ENCODE measurements at regions not wholly inside any gene's neighbourhood (a gene's known extent, or its start where the extent isn't known, plus 50 kb on each side); places are given as distances from the start of the nearest gene placed in this dataset.

GRCh38 chr14:34212172-34212929 lies 249.7 kb downstream of the SPTSSA start:
- H3K4me3 ChIP-seq (ENCODE audit: low read depth, low read length), result no peak overlapping the region
- in situ Hi-C loops (cut with HindIII; ENCODE audit: low sequenced_read_pairs), result no loop called here
- no peak for TF ChIP-seq CTCF (IDR thresholded peaks at IDR 0.05; ENCODE audit: low read depth, low read length, missing control alignments)
- DNase-seq (ENCODE audit: low read depth), result no peak

GRCh38 chr14:34211732-34212131 lies 250.3 kb downstream of the SPTSSA start:
- in situ Hi-C loops (cut with HindIII; ENCODE audit: low sequenced_read_pairs), result no loop called here
- H3K4me3 ChIP-seq (ENCODE audit: low read depth, low read length), result no peak overlapping the region
- DNase-seq (ENCODE audit: low read depth), result no peak
- no peak for TF ChIP-seq CTCF (IDR thresholded peaks at IDR 0.05; ENCODE audit: low read depth, low read length, missing control alignments)

GRCh38 chr14:34208532-34208931 lies 253.5 kb downstream of the SPTSSA start:
- in situ Hi-C loops (cut with HindIII; ENCODE audit: low sequenced_read_pairs), result no loop called here
- TF ChIP-seq CTCF (IDR thresholded peaks at IDR 0.05; ENCODE audit: low read depth, low read length, missing control alignments), result no peak
- DNase-seq (ENCODE audit: low read depth), result no peak
- no peak overlapping the region for H3K4me3 ChIP-seq (ENCODE audit: low read depth, low read length)

GRCh38 chr14:34205799-34206198 lies 254.9 kb upstream of the EGLN3 start:
- TF ChIP-seq CTCF (IDR thresholded peaks at IDR 0.05; ENCODE audit: low read depth, low read length, missing control alignments), result no peak
- no peak for DNase-seq (ENCODE audit: low read depth)
- no peak overlapping the region for H3K4me3 ChIP-seq (ENCODE audit: low read depth, low read length)
- in situ Hi-C loops (cut with HindIII; ENCODE audit: low sequenced_read_pairs), result no loop called here

GRCh38 chr14:34204774-34205173 lies 253.9 kb upstream of the EGLN3 start:
- no peak for TF ChIP-seq CTCF (IDR thresholded peaks at IDR 0.05; ENCODE audit: low read depth, low read length, missing control alignments)
- in situ Hi-C loops (cut with HindIII; ENCODE audit: low sequenced_read_pairs), result no loop called here

GRCh38 chr14:34203251-34203722 lies 252.4 kb upstream of the EGLN3 start:
- no peak overlapping the region for H3K4me3 ChIP-seq (ENCODE audit: low read depth, low read length)
- DNase-seq (ENCODE audit: low read depth), result no peak
- TF ChIP-seq CTCF (IDR thresholded peaks at IDR 0.05; ENCODE audit: low read depth, low read length, missing control alignments), result no peak
- in situ Hi-C loops (cut with HindIII; ENCODE audit: low sequenced_read_pairs), result no loop called here

More at GRCh38 chr14:34204774-34205173, 253.9 kb upstream of the EGLN3 start:
- no peak for DNase-seq (ENCODE audit: low read depth)
- no peak overlapping the region for H3K4me3 ChIP-seq (ENCODE audit: low read depth, low read length)
